HCT116 (cell line): ENCODE measurements at regions not wholly inside any gene's neighbourhood (a gene's known extent, or its start where the extent isn't known, plus 50 kb on each side); places are given as distances from the start of the nearest gene placed in this dataset.

ENCODE experiments used
- ATAC-seq: fragments of 200-7000 bp; cut with Tn5 transposase; 2 replicates; pipeline ENCODE4 v1.9.1; 2020; ENCODE audit warnings: mild to moderate bottlenecking, moderate library complexity
- BruUV-seq: library from RNA; stranded (reverse); fragments of 400-500 nt; replicated peaks from 2 replicates; lab custom pipeline; 2021; lab: Mats Ljungman, UMichigan
- CTCF ChIA-PET: fragments of 300-600 bp; sonication (Branson Sonifier 250); formaldehyde crosslinking; loops from one replicate; lab custom pipeline; 2021; ENCODE audit warnings: antibody characterized with exemption; lab: Charles Lee
- POLR2A ChIA-PET: fragments of 300-600, 350-600 bp; sonication (Branson Sonifier 250); formaldehyde crosslinking; loops from one replicate; lab custom pipeline; 2021; ENCODE audit warnings: antibody characterized with exemption; lab: Charles Lee
- RAD21 ChIA-PET, 2 experiments: fragments of 300-600 bp; sonication (Branson Sonifier 250); formaldehyde crosslinking; loops; one replicate each; lab custom pipeline; 2023; ENCODE audit warnings: low total read pairs in 2 of 2; ENCODE audit not compliant: uncharacterized antibody in 2 of 2, unreplicated experiment in 2 of 2, low non-redundant PET in 1 of 2; lab: Charles Lee
- DNase-seq: peaks from one replicate; pipeline ENCODE4 v3.0.0-alpha.2; 2010; ENCODE audit warnings: low read depth, low spot score
- H2AFZ ChIP-seq: fragments of 200-600 bp; shearing (Covaris generic), sonication (generic); 2 replicates; pipeline ENCODE4 v1.6.1; 2017; ENCODE audit warnings: low read depth, mixed run types, mixed read lengths, antibody characterized with exemption, low read length; ENCODE audit not compliant: poor library complexity, severe bottlenecking
- H3K27ac ChIP-seq: 2 replicates; pipeline ENCODE4 v1.5.1; 2012; ENCODE audit warnings: low read depth, low read length
- H3K27me3 ChIP-seq: fragments of 200-600 bp; sonication (generic); 2 replicates; pipeline ENCODE4 v1.6.1; 2016; ENCODE audit warnings: mixed run types, low read length, mixed read lengths; ENCODE audit not compliant: insufficient read depth
- H3K36me3 ChIP-seq, 2 experiments: fragments of 200-500 bp in 1 of 2; fragments of 200-600 bp in 1 of 2; sonication (Bioruptor generic) in 1 of 2; sonication (generic) in 1 of 2; 2 replicates each; pipeline versions ENCODE4 v1.5.1 to v1.6.1; 2014 to 2016; ENCODE audit warnings: low read length in 2 of 2, inconsistent platforms in 1 of 2, mixed read lengths in 1 of 2, mixed run types in 1 of 2; ENCODE audit not compliant: insufficient read depth in 2 of 2, control insufficient read depth in 1 of 2
- H3K4me1 ChIP-seq, 2 experiments: fragments of 200-600 bp in 1 of 2; sonication (generic) in 1 of 2; 2 replicates each; pipeline versions ENCODE4 v1.5.1 to v1.6.1; 2012 to 2017; ENCODE audit warnings: low read length in 2 of 2, inconsistent platforms in 1 of 2, mild to moderate bottlenecking in 1 of 2, mixed read lengths in 1 of 2, mixed run types in 1 of 2, moderate library complexity in 1 of 2; ENCODE audit not compliant: insufficient read depth in 2 of 2, control insufficient read depth in 1 of 2
- H3K4me2 ChIP-seq: fragments of 200-600 bp; sonication (generic); 2 replicates; pipeline ENCODE4 v1.6.1; 2017; ENCODE audit warnings: mixed run types, low read length, mixed read lengths
- H3K4me3 ChIP-seq, 2 experiments: fragments of 200-600 bp in 1 of 2; sonication (generic) in 1 of 2; replicated peaks in 1 of 2; 2 replicates each; pipeline ENCODE4 v1.5.1; 2011 to 2016; ENCODE audit warnings: low read length in 2 of 2, control low read depth in 1 of 2, low read depth in 1 of 2, mild to moderate bottlenecking in 1 of 2, mixed read lengths in 1 of 2, mixed run types in 1 of 2
- H3K79me2 ChIP-seq: fragments of 200-600 bp; sonication (generic); 2 replicates; pipeline ENCODE4 v1.6.1; 2017; ENCODE audit warnings: mild to moderate bottlenecking, mixed run types, low read length, moderate library complexity, mixed read lengths; ENCODE audit not compliant: insufficient read depth
- H3K9ac ChIP-seq: fragments of 200-600 bp; sonication (generic); 2 replicates; pipeline ENCODE4 v1.6.1; 2016; ENCODE audit warnings: low read length, mixed read lengths
- H3K9me2 ChIP-seq: fragments of 200-600 bp; sonication (generic), shearing (Covaris generic); 2 replicates; pipeline ENCODE4 v1.6.1; 2017; ENCODE audit warnings: mixed run types, mild to moderate bottlenecking, moderate library complexity; ENCODE audit not compliant: insufficient read depth
- H3K9me3 ChIP-seq, 2 experiments: fragments of 200-500 bp in 1 of 2; fragments of 200-600 bp in 1 of 2; sonication (Bioruptor generic) in 1 of 2; sonication (generic) in 1 of 2; 2 replicates each; pipeline ENCODE4 v1.6.1; 2014 to 2017; ENCODE audit warnings: low read length in 2 of 2, mixed read lengths in 2 of 2, inconsistent platforms in 1 of 2, low read depth in 1 of 2, mild to moderate bottlenecking in 1 of 2, mixed run types in 1 of 2, moderate library complexity in 1 of 2; ENCODE audit not compliant: control insufficient read depth in 1 of 2, insufficient read depth in 1 of 2
- H4K20me1 ChIP-seq: fragments of 200-600 bp; sonication (generic), shearing (Covaris generic); 2 replicates; pipeline ENCODE4 v1.6.1; 2017; ENCODE audit warnings: mixed run types, mild to moderate bottlenecking, moderate library complexity; ENCODE audit not compliant: insufficient read depth
- CEBPB ChIP-seq: IDR thresholded peaks from 2 replicates; pipeline ENCODE4 v1.6.1; 2012; ENCODE audit warnings: low read depth
- CTCF ChIP-seq, 3 experiments: fragments of 200-600 bp in 1 of 3; sonication (generic) in 1 of 3; IDR thresholded peaks in 2 of 3; conservative IDR thresholded peaks in 1 of 3; 2 replicates each; pipeline ENCODE4 v1.5.1; 2012 to 2017; ENCODE audit warnings: low read depth in 2 of 3, low read length in 2 of 3, antibody characterized with exemption in 1 of 3, borderline replicate concordance in 1 of 3, control low read depth in 1 of 3, mild to moderate bottlenecking in 1 of 3, mixed read lengths in 1 of 3, mixed run types in 1 of 3, moderate library complexity in 1 of 3; ENCODE audit not compliant: insufficient read depth in 1 of 3
- EGR1 ChIP-seq: IDR thresholded peaks from 2 replicates; pipeline ENCODE4 v1.6.1; 2012; ENCODE audit warnings: low read depth
- EZH2phosphoT487 ChIP-seq: fragments of 200-600 bp; IDR thresholded peaks from 2 replicates; pipeline ENCODE4 v1.6.1; 2018; ENCODE audit warnings: antibody characterized with exemption, borderline replicate concordance
- FOSL1 ChIP-seq: IDR thresholded peaks from 2 replicates; pipeline ENCODE4 v1.6.1; 2012; ENCODE audit warnings: low read depth
- SIN3A ChIP-seq: IDR thresholded peaks from 2 replicates; pipeline ENCODE4 v1.6.1; 2012; ENCODE audit warnings: low read depth
- SP1 ChIP-seq: IDR thresholded peaks from 2 replicates; pipeline ENCODE4 v1.6.1; 2012; ENCODE audit warnings: low read depth
- SRF ChIP-seq: IDR thresholded peaks from 2 replicates; pipeline ENCODE4 v1.6.1; 2012; ENCODE audit warnings: low read depth
- TCF7L2 ChIP-seq: IDR thresholded peaks from 2 replicates; pipeline ENCODE4 v1.7.0; 2011; ENCODE audit warnings: borderline replicate concordance, inconsistent platforms; ENCODE audit not compliant: insufficient read depth, insufficient read length; ENCODE audit errors: extremely low read depth
- YY1 ChIP-seq: IDR thresholded peaks from 2 replicates; pipeline ENCODE4 v1.6.1; 2011; ENCODE audit warnings: low read length, low read depth, moderate library complexity, mild to moderate bottlenecking; ENCODE audit not compliant: insufficient replicate concordance; ENCODE audit errors: extremely low read depth
- ZNF274 ChIP-seq: fragments of 200-500 bp; sonication (Bioruptor generic); IDR thresholded peaks from 2 replicates; pipeline ENCODE4 v1.6.1; 2014; ENCODE audit warnings: mild to moderate bottlenecking, low read depth, low read length, inconsistent platforms
- intact Hi-C: fragments of 100-400 bp; cut with micrococcal nuclease; formaldehyde crosslinking; loops from 2 replicates; pipeline ENCODE4 v1.10.0; 2022
- TF ChIP-seq, protein P1 (sequence below): IDR thresholded peaks from 2 replicates; pipeline ENCODE4 v1.6.1; 2012
- TF ChIP-seq, protein P2 (sequence below): IDR thresholded peaks from 2 replicates; pipeline ENCODE4 v1.6.1; 2012
- TF ChIP-seq, protein P3 (sequence below): IDR thresholded peaks from 2 replicates; pipeline ENCODE4 v1.6.1; 2012; ENCODE audit warnings: low read depth

DNA sequence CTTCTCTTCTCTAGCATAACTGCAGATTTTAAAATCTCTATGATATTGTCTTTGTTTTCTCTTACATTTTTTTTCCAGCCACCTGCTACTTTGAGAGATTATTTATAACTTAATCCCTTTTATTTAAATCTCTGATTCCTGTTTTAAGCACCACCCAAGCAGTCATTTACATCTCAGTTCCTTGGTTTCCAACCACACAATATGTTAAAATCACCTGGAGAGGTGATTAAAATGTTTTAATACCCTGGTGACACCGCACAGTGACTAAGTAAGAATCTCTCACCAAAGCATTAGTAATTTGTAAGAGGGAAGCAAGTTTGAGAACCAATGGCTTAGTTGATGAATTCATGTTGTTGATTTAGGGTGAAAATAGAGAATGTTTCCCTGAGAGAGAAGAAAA is 849.8 kb downstream of the TMTC2 start:
- H3K9ac ChIP-seq, result no peak overlapping the region
- no peaks in the 10 kb centered on the region for H3K9me3 ChIP-seq
- TF ChIP-seq YY1 (no peak), EZH2phosphoT487 (no peak), SRF (no peak), ZNF274 (no peak), CEBPB (no peak), SP1 (no peak)
- TF ChIP-seq, protein P1, sequence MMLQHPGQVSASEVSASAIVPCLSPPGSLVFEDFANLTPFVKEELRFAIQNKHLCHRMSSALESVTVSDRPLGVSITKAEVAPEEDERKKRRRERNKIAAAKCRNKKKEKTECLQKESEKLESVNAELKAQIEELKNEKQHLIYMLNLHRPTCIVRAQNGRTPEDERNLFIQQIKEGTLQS, result no peak
- DNase-seq (no peak), ATAC-seq (no peak)
- no peak overlapping the region for H3K4me2 ChIP-seq
- intact Hi-C loops, result no loop called here
- no peaks in the 10 kb centered on the region for H3K36me3 ChIP-seq
- ChIA-PET RAD21 (no interaction called here), POLR2A (no interaction called here), CTCF (no interaction called here)
- H3K27ac ChIP-seq, result no peak overlapping the region
- no peaks in the 10 kb centered on the region; the same call in 1 of the 2 replicates for H4K20me1 ChIP-seq
- no peak overlapping the region for H3K4me3 ChIP-seq
- H3K27me3 ChIP-seq, result no peaks in the 10 kb centered on the region
- H3K9me2 ChIP-seq, result no peaks in the 10 kb centered on the region
- H3K4me1 ChIP-seq, result no peaks in the 10 kb centered on the region
- BruUV-seq, result no TSS peak
- H2AFZ ChIP-seq, result no peak overlapping the region
- H3K79me2 ChIP-seq, result no peaks in the 10 kb centered on the region

GRCh38 chr12:83528571-83528970 is 841.9 kb downstream of the TMTC2 start:
- no peaks in the 10 kb centered on the region for H3K36me3 ChIP-seq
- CTCF ChIA-PET, result no interaction called here
- no peak overlapping the region for H2AFZ ChIP-seq
- H3K27ac ChIP-seq, result no peak overlapping the region
- no peak overlapping the region for H3K4me3 ChIP-seq
- DNase-seq, result no peak
- H3K79me2 ChIP-seq, result no peaks in the 10 kb centered on the region
- no TSS peak for BruUV-seq
- no peaks in the 10 kb centered on the region for H4K20me1 ChIP-seq
- RAD21 ChIA-PET, result no interaction called here
- no peaks in the 10 kb centered on the region for H3K9me3 ChIP-seq
- no peaks in the 10 kb centered on the region for H3K27me3 ChIP-seq
- no peaks in the 10 kb centered on the region for H3K4me1 ChIP-seq
- POLR2A ChIA-PET, result no interaction called here
- H3K9me2 ChIP-seq, result no peaks in the 10 kb centered on the region
- no peak overlapping the region for H3K9ac ChIP-seq
- no peak for ATAC-seq
- no peak overlapping the region for H3K4me2 ChIP-seq
- intact Hi-C loops, result no loop called here
- TF ChIP-seq, protein P2, sequence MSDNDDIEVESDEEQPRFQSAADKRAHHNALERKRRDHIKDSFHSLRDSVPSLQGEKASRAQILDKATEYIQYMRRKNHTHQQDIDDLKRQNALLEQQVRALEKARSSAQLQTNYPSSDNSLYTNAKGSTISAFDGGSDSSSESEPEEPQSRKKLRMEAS, result no peak
- no peak for TF ChIP-seq ZNF274
- no peak for TF ChIP-seq CTCF (IDR thresholded peaks at IDR 0.05 in 2 of 3, conservative IDR thresholded peaks at IDR 0.05 in 1 of 3; ENCODE audit: borderline replicate concordance in 1 of 3, insufficient read depth in 1 of 3, low read depth in 2 of 3, low read length in 2 of 3)
- TF ChIP-seq EGR1, result no peak
- TF ChIP-seq SIN3A, result no peak
- TF ChIP-seq, protein P3, sequence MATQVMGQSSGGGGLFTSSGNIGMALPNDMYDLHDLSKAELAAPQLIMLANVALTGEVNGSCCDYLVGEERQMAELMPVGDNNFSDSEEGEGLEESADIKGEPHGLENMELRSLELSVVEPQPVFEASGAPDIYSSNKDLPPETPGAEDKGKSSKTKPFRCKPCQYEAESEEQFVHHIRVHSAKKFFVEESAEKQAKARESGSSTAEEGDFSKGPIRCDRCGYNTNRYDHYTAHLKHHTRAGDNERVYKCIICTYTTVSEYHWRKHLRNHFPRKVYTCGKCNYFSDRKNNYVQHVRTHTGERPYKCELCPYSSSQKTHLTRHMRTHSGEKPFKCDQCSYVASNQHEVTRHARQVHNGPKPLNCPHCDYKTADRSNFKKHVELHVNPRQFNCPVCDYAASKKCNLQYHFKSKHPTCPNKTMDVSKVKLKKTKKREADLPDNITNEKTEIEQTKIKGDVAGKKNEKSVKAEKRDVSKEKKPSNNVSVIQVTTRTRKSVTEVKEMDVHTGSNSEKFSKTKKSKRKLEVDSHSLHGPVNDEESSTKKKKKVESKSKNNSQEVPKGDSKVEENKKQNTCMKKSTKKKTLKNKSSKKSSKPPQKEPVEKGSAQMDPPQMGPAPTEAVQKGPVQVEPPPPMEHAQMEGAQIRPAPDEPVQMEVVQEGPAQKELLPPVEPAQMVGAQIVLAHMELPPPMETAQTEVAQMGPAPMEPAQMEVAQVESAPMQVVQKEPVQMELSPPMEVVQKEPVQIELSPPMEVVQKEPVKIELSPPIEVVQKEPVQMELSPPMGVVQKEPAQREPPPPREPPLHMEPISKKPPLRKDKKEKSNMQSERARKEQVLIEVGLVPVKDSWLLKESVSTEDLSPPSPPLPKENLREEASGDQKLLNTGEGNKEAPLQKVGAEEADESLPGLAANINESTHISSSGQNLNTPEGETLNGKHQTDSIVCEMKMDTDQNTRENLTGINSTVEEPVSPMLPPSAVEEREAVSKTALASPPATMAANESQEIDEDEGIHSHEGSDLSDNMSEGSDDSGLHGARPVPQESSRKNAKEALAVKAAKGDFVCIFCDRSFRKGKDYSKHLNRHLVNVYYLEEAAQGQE, result no peak
- no peak for TF ChIP-seq FOSL1
- TF ChIP-seq TCF7L2, result no peak
- no peak for TF ChIP-seq SP1
- TF ChIP-seq EZH2phosphoT487, result no peak
